ENCODE measurements at regions not wholly inside any gene's neighbourhood (a gene's known extent, or its start where the extent isn't known, plus 50 kb on each side); places are given as distances from the start of the nearest gene placed in this dataset.
"Not testable (repeated sequence)": the region's sequence is repeated elsewhere in the genome, so short reads cannot be mapped to it uniquely, and the experiment has no call there.

GRCh38 chr19:28128341-28128740, 1084.6 kb downstream of the UQCRFS1 start:
- no peak for DNase-seq

GRCh38 chr19:28126135-28126898, 1086.6 kb downstream of the UQCRFS1 start:
- no peak for DNase-seq

GRCh38 chr19:28122734-28123133, 1090.2 kb downstream of the UQCRFS1 start:
- DNase-seq: no peak

- peak; percentile 2 for DNase-seq
These were observed 1094.7 kb downstream of the UQCRFS1 start for GRCh38 chr19:28118235-28118634.

- DNase-seq: no peak
These were observed 1095.8 kb downstream of the UQCRFS1 start for GRCh38 chr19:28117143-28117542.

- not testable (repeated sequence) for DNase-seq
These were observed 1096.6 kb downstream of the UQCRFS1 start for GRCh38 chr19:28116379-28116778.

- DNase-seq: no peak
These were observed 1109.0 kb downstream of the UQCRFS1 start for GRCh38 chr19:28103921-28104320.

- DNase-seq: not testable (repeated sequence)
These were observed 1128.2 kb downstream of the UQCRFS1 start for GRCh38 chr19:28084659-28085157.

GRCh38 chr19:28076628-28077027, 1136.3 kb downstream of the UQCRFS1 start:
- DNase-seq: no peak

GRCh38 chr19:28075229-28075628, 1137.7 kb downstream of the UQCRFS1 start:
- no peak for DNase-seq

GRCh38 chr19:28074773-28075172, 1138.2 kb downstream of the UQCRFS1 start:
- DNase-seq: no peak

- DNase-seq: no peak
These were observed 1145.1 kb downstream of the UQCRFS1 start for GRCh38 chr19:28067882-28068281.

- no peak for DNase-seq
These were observed 1146.0 kb downstream of the UQCRFS1 start for GRCh38 chr19:28066988-28067387.

GRCh38 chr19:28066161-28066560, 1146.8 kb downstream of the UQCRFS1 start:
- DNase-seq: no peak

GRCh38 chr19:28065026-28065425, 1147.9 kb downstream of the UQCRFS1 start:
- DNase-seq: peak; percentile 2

- no peak for DNase-seq
These were observed 1149.2 kb downstream of the UQCRFS1 start for GRCh38 chr19:28063702-28064101.

GRCh38 chr19:28061111-28061510, 1151.8 kb downstream of the UQCRFS1 start:
- DNase-seq: no peak

- DNase-seq: not testable (repeated sequence)
These were observed 1155.9 kb downstream of the UQCRFS1 start for GRCh38 chr19:28057026-28057425.

GRCh38 chr19:28051047-28051446, 1161.9 kb downstream of the UQCRFS1 start:
- no peak for DNase-seq

- DNase-seq: no peak
These were observed 1163.1 kb downstream of the UQCRFS1 start for GRCh38 chr19:28049875-28050274.

- DNase-seq: no peak
These were observed 1166.0 kb downstream of the UQCRFS1 start for GRCh38 chr19:28046932-28047331.

GRCh38 chr19:28045621-28046020, 1167.3 kb downstream of the UQCRFS1 start:
- DNase-seq: no peak

- no peak for DNase-seq
These were observed 1168.5 kb downstream of the UQCRFS1 start for GRCh38 chr19:28044477-28044876.

GRCh38 chr19:28042516-28042915, 1170.4 kb downstream of the UQCRFS1 start:
- no peak for DNase-seq
